SH-SY5Y (cell line): ENCODE measurements at regions not wholly inside any gene's neighbourhood (a gene's known extent, or its start where the extent isn't known, plus 50 kb on each side); places are given as distances from the start of the nearest gene placed in this dataset.

Source experiments
- GATA2 ChIP-seq: IDR thresholded peaks from 2 replicates; pipeline ENCODE4 v1.6.1; 2011; ENCODE audit warnings: mild to moderate bottlenecking, low read depth, low read length
- GATA3 ChIP-seq: IDR thresholded peaks from 2 replicates; pipeline ENCODE4 v1.6.1; 2011; ENCODE audit warnings: low read depth, mild to moderate bottlenecking, low read length, moderate library complexity

DNA sequence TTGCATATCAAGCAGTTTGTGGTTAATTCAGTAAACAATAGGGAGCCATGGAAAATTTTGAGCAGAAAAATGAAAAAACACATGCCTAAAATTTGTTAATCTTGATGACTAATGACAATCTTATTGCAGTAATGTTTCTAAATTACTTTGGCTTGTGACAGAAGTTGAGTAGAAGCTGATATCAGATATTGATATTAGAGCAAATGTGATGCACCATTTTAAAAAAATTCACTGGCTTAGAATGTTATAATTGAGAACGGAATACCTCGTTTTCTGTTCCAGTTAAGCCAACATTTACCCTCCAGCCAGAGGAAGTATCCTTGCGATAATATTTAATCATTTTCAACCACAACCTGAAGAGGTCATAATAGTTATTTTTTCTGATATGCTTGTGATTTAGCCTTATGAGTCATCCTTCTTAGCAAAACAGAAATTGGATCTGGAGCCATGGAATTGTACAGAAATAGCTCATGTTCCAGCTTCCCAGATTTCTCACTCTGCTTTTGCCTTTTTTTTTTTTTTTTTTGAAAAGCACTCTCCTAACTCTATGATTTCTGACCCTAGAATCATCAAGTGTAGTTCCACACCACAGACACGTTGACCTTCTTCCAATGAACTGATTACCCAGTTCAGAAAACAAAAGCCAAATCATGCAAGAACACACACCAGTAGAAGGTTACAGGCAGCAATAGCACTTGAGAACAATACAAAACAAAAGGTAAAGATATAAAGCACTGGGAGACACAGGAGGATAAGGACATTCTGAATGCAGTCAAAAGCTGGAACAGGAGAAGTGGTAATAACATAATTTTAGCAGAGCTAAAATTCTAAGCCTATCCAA is 96.8 kb upstream of the PHYHIPL start:
- no peak for TF ChIP-seq GATA2
- TF ChIP-seq GATA3, result no peak

DNA sequence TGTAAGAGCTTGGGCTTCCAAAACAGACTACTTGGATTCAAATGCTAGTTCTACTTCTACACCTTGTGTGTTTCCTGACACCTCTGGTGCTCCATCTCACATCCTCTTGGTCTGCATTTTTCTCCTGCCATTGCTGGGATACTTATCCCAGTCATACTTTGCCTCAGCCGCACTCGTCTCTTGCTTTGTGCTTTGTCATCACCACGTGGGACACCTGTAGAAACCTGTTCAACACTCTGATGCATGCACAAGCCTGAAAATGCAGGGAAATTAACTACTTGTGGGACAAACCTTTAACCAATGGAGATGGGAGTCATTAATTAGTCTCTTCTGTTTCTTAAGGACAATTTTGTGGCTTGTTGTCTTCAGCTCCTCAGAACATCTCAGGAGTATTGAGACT is 94.2 kb upstream of the PHYHIPL start:
- TF ChIP-seq GATA3 (no peak), GATA2 (no peak)

DNA sequence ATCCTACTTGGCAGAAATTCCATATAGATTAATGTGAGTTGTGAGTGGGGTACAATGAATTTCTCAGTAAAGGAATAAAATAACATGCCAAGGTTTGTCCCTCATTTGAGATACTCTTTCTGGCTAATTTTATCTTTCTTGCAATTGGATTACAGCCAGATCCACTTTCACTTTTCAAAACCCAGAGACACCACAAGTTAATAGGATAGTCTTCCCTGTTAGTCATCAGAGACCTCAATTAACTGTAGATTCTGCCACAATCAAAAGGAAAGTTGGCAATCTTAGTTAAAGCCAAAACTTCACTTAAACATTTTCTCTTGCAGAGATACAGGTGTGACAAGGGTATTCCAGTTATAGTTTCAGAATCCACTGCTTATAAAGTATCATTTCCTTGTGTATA is 91.4 kb upstream of the PHYHIPL start:
- TF ChIP-seq GATA3 (no peak), GATA2 (no peak)

DNA sequence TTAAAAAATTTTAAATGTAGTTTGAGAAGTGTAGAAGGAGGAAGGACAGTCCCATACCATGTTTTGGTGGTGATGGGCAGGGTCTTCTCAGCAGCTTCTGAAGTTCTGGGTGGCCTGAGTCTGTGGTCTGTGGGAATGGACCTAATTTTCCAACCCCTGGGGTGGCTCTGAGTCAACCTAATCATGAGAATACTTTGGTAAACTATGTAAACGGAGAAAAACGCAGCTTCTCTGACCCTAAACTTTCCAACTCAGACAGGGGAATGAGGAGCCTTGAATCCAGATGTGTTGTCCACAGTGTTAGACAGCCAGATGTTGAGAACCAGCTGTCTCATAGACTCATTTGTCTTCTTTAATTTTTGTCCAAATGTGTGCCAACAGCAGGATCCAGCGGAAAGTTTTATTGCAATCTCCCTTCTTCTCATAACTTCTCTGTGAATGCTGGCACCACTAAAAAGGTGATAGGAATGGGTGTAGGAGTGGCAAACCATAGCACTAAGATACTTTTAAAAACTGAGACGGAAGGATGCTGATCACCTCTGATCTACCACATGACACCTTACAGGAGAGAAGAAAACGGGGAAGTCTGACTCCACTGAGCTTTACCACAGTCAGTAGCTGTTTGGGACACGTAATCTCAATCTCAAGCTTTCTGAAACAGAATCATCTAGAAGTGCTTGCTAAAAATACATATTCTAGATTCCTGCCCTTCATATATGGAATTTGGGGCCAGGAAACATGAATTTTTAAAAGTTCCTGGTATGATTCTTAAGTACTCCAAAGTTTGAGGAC is 90.5 kb upstream of the PHYHIPL start:
- TF ChIP-seq GATA2, result no peak
- TF ChIP-seq GATA3, result no peak

DNA sequence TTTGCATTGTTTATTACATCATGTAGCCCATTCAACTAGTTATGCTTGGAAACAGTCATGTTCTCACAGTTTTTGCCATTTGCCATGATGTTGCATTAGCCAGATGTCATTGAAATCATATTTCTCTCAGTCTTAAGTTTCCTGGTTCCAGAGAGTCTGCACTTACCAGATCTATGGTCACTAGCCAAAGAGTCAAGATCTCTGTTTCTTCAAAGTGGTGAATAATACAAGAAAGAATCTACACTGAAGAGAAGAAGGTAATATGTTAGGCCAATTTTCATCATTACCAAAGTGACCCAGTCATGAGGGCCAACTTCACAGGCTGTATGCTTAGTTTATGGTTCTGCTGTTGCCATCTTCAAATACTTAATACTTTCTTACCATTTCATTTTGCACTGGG is 89.0 kb upstream of the PHYHIPL start:
- no peak for TF ChIP-seq GATA2

DNA sequence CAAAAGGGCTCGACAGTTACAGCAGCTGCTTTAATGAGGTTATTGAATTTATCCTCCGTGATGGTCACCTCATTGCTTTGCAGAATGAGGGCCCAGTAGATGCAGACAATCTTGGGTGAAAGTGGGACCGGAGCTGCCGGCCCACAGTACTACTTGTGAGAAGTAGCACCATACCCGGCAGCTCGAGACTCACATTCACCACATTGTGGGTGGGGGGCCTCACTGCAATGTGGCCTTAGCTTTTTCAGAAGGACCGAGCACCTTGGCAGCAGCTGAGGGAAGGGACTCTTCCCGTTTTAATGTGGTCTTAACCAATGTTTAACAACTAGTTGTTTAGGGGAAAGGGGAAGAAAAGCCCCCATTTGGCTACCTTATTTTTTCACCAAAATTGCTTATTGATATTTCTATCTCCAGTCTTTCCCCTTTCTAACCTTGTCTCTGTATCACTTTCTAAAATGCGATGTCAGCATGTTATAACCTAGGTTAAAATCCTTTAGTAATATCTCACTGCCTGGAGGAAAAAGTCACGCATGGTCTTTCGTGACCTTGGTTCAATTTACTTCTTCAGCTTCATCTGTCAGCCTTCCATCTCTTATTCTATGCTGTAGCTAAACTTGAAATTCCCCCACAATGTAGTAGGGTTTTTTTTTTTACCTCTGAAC is 87.4 kb upstream of the PHYHIPL start:
- no peak for TF ChIP-seq GATA2
- TF ChIP-seq GATA3, result no peak

DNA sequence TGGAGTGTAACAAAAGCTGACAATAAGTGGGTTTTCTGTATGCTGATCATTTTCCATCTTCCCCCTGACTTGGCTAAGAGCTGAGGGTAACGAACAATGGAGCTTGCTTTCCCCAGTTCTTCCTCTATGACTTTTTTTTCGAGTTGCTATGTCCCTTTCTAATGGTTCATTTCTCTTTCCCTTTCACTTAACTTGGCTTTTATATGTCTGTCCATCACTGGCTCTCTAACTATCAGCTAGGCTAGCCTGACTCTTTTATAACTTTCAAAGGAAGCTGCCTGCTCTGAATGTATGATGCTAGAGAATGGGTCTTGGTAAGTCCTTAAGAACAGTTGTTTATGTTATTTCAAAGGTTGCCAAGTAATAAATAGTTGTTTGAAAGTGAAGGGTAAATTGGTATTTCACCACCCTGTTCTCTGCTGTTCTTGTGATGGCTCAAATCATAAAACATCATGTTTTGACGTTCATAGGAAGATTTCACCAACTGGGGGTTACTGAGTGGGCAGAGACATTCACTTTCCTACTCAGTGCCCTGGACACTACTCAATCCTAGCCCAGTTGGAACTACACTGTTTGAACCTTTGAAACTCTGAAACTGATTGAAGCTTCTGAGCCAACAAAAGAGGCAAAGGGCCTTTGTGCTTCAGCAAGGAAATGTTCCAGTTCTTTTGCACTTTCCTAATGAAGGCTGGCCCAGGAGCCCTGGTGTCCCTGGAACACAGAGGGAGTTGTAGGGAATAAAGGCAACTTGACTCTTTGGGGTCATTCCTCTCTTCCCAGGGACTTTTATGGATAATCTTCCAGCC is 85.4 kb upstream of the PHYHIPL start:
- TF ChIP-seq GATA2 (no peak), GATA3 (no peak)

DNA sequence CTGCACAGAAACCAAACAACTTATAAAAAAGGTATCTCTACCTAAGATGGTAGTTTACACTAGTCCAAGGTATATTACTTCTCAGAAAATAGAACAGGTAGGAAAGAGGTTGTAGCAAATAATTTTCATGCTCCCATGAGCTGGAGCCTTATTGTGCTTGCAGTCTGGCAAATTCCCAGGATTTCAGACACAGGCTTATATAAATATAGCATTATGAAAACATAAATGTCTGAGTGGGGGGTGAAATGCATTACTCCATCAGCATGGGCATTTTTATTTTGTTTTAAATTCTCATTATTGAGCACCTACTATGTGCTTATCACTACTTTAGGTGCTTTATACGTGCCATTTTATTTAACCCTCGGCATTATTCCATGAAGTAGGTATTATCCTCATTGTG is 83.0 kb upstream of the PHYHIPL start:
- no peak for TF ChIP-seq GATA3
- no peak for TF ChIP-seq GATA2

DNA sequence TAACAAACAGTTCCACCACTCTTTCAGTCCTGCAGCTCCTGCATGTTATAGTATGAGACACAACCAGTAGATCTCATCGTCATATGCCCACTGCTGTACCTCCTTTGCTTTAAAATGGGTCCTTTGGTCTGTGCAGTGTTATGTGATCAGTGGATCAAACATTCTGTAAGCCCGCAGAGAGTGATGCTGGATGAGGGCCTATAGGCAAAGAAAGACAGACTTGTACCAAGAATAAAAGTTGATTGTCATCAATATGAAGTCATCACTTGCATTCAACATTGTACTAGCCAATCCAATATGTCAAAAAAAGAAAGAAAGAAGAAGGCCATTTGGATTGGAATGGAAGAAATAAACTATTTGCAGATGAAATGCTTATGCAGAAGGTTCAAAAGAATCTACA is 79.8 kb upstream of the PHYHIPL start:
- TF ChIP-seq GATA3, result no peak
- no peak for TF ChIP-seq GATA2

DNA sequence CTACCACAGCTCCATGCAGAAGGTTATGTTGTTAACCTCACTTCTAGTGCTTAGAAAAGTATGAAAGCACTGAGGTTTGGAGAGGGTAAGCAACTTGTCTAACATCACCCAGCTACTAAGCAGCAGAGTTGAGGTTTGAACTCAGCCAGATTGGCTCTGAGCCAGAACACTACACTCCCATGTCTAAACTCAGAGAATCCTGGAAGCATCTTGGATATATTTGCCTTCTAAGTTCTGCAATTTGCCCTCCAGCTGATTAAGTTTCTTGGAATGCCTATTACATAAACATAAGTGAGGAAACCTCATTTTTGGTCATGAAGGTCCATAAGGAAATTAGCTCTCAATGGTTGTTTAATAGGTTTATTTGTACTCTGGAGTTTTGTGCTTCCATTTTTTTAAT is 78.1 kb upstream of the PHYHIPL start:
- TF ChIP-seq GATA2, result no peak
- no peak for TF ChIP-seq GATA3

DNA sequence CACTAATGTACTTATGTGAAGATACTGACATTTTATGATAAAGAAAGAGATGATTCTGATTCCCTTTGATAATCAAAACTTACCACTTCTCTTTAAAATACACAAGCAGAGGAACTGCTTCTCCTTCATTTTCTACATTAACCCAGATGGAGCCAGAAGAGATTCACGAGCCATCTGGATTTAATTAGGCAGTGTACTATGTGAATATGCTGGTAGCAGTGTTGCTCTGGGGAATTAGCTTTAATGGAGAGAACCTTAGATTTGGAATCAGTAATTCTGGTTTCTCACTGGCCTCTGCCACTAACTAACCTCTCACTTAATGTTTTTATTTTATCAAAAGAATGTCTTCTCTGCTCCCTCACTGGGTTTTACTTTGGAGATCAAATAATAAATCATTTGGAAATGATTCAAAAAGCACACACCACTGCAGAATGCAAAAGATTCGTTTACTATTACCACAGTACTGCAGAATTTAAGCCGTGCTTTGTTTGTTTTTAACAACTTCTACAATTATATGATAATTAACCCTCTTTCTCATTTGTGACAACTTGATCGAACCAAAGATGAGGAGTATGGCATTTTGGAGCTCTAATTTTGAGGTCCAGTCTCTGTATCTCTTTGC is 77.5 kb upstream of the PHYHIPL start:
- TF ChIP-seq GATA3 (no peak), GATA2 (0 out of 2 replicates have a peak, but pooled peaks have one; percentile 17)

DNA sequence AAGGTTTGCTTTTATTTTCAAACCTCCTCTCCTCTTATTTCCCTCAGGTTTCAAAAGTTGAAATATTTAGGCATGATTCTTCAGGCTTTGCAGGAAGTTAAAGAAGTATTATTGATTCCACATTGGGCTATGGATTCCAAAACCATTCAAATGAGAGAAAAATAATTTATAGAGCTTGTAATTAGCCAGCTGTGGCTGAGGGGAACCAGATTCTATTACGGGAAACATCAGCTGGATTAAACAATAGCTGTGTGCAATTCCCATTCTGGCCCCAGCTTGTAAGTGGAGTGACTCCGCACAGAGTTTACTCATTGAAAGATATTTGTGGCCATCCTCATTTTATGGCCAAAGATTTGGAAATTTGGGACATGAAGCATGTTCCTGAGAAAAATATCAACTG is 77.0 kb upstream of the PHYHIPL start:
- TF ChIP-seq GATA2 (no peak), GATA3 (no peak)

DNA sequence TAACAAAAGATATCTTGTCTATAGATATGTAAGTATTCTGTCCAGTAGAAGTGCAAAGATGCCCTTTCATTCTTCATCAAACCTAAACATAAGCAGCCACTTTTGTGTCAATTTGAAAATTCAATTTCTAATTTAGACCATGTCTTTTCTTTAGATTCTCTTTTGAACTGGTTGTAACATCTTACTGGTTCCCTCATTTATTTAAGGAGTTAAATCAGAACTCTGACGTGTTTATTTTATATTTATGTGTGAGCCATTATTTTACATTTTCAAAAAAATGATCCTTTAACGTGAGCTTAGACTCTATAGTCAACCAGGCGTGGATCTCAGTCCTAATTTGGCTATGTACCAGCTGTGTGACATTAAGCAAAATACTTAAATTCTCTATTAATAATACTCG is 74.0 kb upstream of the PHYHIPL start:
- TF ChIP-seq GATA2 (no peak), GATA3 (no peak)
